Breast epithelium (tissue), 4 donors: ENCODE measurements at regions not wholly inside any gene's neighbourhood (a gene's known extent, or its start where the extent isn't known, plus 50 kb on each side); places are given as distances from the start of the nearest gene placed in this dataset.

Source experiments
- DNase-seq, 2 donors: peaks; one replicate each; pipeline ENCODE4 v3.0.0-alpha.2; 2019; ENCODE audit warnings: low spot score in 2 of 2
- H3K27ac ChIP-seq, 2 donors: fragments of 200-600 bp; sonication (generic) in 1 of 2; one replicate each; pipeline ENCODE4 v1.5.1; 2016 to 2019; ENCODE audit warnings: mild to moderate bottlenecking in 1 of 2
- H3K27me3 ChIP-seq, 2 donors: fragments of 200-600 bp; sonication (generic) in 1 of 2; one replicate each; pipeline versions ENCODE4 v1.5.1 to v1.6.0; 2017 to 2019; ENCODE audit warnings: control low read depth in 1 of 2, mild to moderate bottlenecking in 1 of 2
- H3K36me3 ChIP-seq: fragments of 200-600 bp; one replicate; pipeline ENCODE4 v1.5.1; 2019
- H3K4me1 ChIP-seq, 2 donors: fragments of 200-600 bp; sonication (generic); one replicate each; pipeline ENCODE4 v1.5.1; 2016 to 2019; ENCODE audit warnings: control low read depth in 1 of 2
- H3K4me3 ChIP-seq, 3 donors: fragments of 200-600 bp; sonication (generic); 1 replicate in 2 of 3; 2 replicates in 1 of 3; pipeline ENCODE4 v1.5.1; 2016 to 2019; ENCODE audit warnings: mild to moderate bottlenecking in 3 of 3, moderate library complexity in 2 of 3
- H3K9me3 ChIP-seq, 2 donors: fragments of 200-600 bp; sonication (generic) in 1 of 2; one replicate each; pipeline ENCODE4 v1.5.1; 2016 to 2019; ENCODE audit warnings: control low read depth in 1 of 2
- POLR2A ChIP-seq: fragments of 450-650 bp; IDR thresholded peaks from one replicate; pipeline ENCODE4 v1.6.1; 2016; ENCODE audit warnings: antibody characterized with exemption, mild to moderate bottlenecking, moderate library complexity
- POLR2AphosphoS5 ChIP-seq, 3 donors: sonication (generic); formaldehyde crosslinking; IDR thresholded peaks; one replicate each; pipeline ENCODE4 v1.6.1; 2017; ENCODE audit warnings: antibody characterized with exemption in 3 of 3
- intact Hi-C: fragments of 100-400 bp; cut with DNase I; formaldehyde crosslinking; loops from one replicate; pipeline ENCODE4 v1.15.1; 2023; ENCODE audit warnings: low total_unique reads
- TF ChIP-seq, protein P1 (sequence below), 3 donors: fragments of 450-650 bp; IDR thresholded peaks; one replicate each; pipeline ENCODE4 v1.5.1; 2016 to 2017; ENCODE audit warnings: antibody characterized with exemption in 3 of 3, mild to moderate bottlenecking in 3 of 3, moderate library complexity in 3 of 3

DNA sequence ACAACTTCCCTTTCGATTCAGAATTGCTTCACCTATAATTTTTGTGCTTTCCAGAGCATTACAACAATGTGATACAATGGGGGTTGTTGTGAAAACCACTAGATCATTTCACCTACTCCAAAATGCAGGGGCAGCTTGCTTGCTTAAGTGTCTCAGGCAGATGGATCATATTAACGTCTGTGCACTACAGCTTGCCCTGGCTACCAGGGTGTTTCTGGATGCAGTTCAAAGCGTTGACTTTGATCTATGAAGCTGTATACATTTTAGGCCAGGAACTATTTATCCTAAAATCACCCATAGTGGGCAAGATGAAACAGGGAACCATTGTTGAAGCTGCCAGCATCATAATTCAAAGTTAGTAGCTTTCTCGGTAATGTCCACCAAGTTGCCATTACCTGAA is 339.5 kb upstream of the HSF2 start:
- Histone ChIP-seq H3K4me3 (no peak overlapping the region), H3K27me3 (no peaks in the 10 kb centered on the region), H3K4me1 (no peaks in the 10 kb centered on the region), H3K36me3 (no peaks in the 10 kb centered on the region), H3K27ac (no peak overlapping the region), H3K9me3 (no peaks in the 10 kb centered on the region)
- no peak for DNase-seq
- TF ChIP-seq POLR2AphosphoS5 (IDR thresholded peaks at IDR 0.05) (no peak), POLR2A (no peak)
- TF ChIP-seq, protein P1, sequence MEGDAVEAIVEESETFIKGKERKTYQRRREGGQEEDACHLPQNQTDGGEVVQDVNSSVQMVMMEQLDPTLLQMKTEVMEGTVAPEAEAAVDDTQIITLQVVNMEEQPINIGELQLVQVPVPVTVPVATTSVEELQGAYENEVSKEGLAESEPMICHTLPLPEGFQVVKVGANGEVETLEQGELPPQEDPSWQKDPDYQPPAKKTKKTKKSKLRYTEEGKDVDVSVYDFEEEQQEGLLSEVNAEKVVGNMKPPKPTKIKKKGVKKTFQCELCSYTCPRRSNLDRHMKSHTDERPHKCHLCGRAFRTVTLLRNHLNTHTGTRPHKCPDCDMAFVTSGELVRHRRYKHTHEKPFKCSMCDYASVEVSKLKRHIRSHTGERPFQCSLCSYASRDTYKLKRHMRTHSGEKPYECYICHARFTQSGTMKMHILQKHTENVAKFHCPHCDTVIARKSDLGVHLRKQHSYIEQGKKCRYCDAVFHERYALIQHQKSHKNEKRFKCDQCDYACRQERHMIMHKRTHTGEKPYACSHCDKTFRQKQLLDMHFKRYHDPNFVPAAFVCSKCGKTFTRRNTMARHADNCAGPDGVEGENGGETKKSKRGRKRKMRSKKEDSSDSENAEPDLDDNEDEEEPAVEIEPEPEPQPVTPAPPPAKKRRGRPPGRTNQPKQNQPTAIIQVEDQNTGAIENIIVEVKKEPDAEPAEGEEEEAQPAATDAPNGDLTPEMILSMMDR (IDR thresholded peaks at IDR 0.05): no peak
- intact Hi-C loops: no loop called here

DNA sequence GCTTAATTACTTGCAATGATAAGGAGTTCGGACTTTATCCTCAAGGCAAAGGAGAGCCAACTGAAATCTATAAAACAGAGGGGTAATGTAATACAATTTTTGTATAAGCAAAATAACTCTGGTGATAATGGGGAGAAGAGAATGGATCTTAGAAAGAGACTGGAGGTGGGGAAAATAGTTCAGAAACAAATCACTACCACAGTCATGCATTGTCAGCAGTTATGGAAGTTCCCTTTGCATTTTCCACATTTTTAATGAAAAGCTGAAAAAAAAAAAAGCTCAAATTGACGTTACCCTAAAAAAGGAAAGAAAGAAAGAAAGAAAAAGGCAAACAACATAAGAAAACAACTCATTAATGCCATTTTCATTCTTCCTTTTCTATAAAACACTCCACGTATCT is 337.6 kb upstream of the HSF2 start:
- no peak for TF ChIP-seq POLR2AphosphoS5 (IDR thresholded peaks at IDR 0.05)
- TF ChIP-seq, protein P1 (IDR thresholded peaks at IDR 0.05): no peak
- no peak for TF ChIP-seq POLR2A
- H3K4me1 ChIP-seq: no peaks in the 10 kb centered on the region
- H3K36me3 ChIP-seq: no peaks in the 10 kb centered on the region
- H3K4me3 ChIP-seq: no peak overlapping the region
- H3K27ac ChIP-seq: no peak overlapping the region
- no peaks in the 10 kb centered on the region for H3K9me3 ChIP-seq
- intact Hi-C loops: no loop called here
- no peaks in the 10 kb centered on the region for H3K27me3 ChIP-seq
- no peak for DNase-seq

DNA sequence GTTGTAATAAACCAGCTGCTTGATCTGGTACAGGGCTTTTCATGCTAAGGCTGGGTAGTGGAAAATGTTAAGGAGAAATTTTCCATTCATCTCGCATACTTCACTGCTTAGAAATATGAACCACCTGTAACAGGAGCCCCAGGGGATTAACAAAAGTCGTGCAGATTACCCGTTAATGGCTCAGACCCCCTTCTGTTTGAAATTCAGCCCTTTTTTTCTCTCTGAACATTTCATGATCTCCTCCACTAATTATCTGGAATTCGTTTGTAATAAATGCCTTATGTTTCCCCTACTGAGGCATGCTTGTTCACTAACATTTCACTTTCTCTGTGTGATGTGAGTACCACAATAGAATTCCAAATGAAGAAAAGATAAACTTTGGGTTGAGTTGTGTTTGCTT is 336.4 kb upstream of the HSF2 start:
- TF ChIP-seq POLR2AphosphoS5 (IDR thresholded peaks at IDR 0.05): no peak
- Histone ChIP-seq H3K27me3 (no peaks in the 10 kb centered on the region), H3K36me3 (no peaks in the 10 kb centered on the region), H3K4me3 (no peak overlapping the region), H3K9me3 (no peaks in the 10 kb centered on the region), H3K27ac (no peak overlapping the region), H3K4me1 (no peaks in the 10 kb centered on the region)
- DNase-seq: no peak
- intact Hi-C loops: no loop called here

DNA sequence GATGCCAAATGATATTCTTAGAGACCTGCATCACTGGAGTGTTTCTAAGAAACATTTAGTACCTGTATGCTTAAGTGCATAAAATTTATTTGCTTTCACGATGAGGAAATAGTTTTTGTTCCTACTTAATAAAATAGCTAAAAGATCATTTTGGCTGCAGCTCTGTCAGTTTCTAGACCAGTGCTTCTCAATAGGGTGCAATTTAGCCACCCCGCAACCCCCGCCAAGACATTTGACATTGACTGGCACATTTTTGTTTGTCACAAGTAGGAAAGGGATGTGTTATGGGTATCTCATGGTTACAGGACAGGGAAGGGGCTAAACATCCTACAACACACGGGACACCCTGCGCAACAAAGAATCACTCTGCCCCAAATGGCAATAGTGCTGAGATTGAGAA is 335.7 kb upstream of the HSF2 start:
- TF ChIP-seq POLR2AphosphoS5 (IDR thresholded peaks at IDR 0.05): no peak
- TF ChIP-seq, protein P1 (IDR thresholded peaks at IDR 0.05): no peak
- no peak for TF ChIP-seq POLR2A
- DNase-seq: no peak
- no peak overlapping the region for H3K4me3 ChIP-seq
- no peaks in the 10 kb centered on the region for H3K27me3 ChIP-seq
- H3K9me3 ChIP-seq: no peaks in the 10 kb centered on the region
- no peaks in the 10 kb centered on the region for H3K36me3 ChIP-seq
- no peaks in the 10 kb centered on the region for H3K4me1 ChIP-seq
- no peak overlapping the region for H3K27ac ChIP-seq
- intact Hi-C loops: no loop called here

DNA sequence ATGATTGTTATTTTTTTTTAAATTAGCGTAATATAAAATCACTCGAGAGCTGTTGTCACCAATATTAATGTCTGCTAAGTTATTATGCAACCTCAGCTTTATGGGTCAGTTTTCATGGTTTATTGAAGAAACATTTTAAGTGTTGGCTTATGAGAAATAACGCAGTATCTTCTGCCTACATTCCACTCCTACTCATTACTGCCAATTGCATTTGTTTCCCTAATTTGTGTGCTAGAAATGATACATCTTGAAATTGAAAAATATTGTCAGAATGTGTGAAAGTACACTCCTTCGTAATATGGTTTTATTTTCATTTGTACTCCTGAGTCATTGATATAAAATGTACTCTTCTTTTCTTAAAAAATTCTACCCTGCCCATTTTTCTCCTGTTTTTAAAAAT is 333.3 kb upstream of the HSF2 start:
- TF ChIP-seq POLR2AphosphoS5 (IDR thresholded peaks at IDR 0.05) (no peak), POLR2A (no peak)
- no peak overlapping the region for H3K27ac ChIP-seq
- no peaks in the 10 kb centered on the region for H3K27me3 ChIP-seq
- no peak for DNase-seq
- H3K36me3 ChIP-seq: no peaks in the 10 kb centered on the region
- H3K9me3 ChIP-seq: no peaks in the 10 kb centered on the region
- intact Hi-C loops: no loop called here
- H3K4me3 ChIP-seq: no peak overlapping the region
- no peaks in the 10 kb centered on the region for H3K4me1 ChIP-seq

DNA sequence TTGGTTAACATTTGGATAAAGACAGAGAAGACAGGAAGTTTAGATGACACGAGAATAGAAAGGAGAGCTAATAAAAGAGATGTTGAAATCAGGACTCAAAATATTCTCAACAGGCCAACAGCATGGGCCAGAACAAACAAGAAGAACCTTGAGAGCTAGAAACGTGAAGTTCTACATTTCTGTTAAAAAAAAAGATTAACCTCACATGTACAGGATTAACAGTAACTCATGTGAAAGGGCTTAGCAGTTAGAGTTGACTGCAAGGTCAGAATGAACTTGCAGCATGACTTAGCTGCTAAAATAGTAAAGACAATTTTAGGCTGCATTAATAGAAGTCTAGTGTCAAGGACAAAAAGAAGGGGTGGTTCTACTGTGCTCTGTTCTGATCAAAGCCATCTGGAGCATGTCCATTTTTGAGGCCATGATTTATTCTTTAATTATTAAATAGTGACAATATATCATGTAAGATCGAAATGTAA is 331.1 kb upstream of the HSF2 start:
- no peaks in the 10 kb centered on the region for H3K4me1 ChIP-seq
- no peak for DNase-seq
- no peaks in the 10 kb centered on the region for H3K9me3 ChIP-seq
- no peaks in the 10 kb centered on the region for H3K36me3 ChIP-seq
- no peak overlapping the region for H3K27ac ChIP-seq
- H3K4me3 ChIP-seq: no peak overlapping the region
- TF ChIP-seq, protein P1 (IDR thresholded peaks at IDR 0.05): no peak
- TF ChIP-seq POLR2AphosphoS5 (IDR thresholded peaks at IDR 0.05) (no peak), POLR2A (no peak)
- intact Hi-C loops: no loop called here
- H3K27me3 ChIP-seq: no peaks in the 10 kb centered on the region
